ENCODE measurements at regions not wholly inside any gene's neighbourhood (a gene's known extent, or its start where the extent isn't known, plus 50 kb on each side); places are given as distances from the start of the nearest gene placed in this dataset.

GRCh38 chrX:69279234-69279633 lies 114.0 kb upstream of the PJA1 start:
- no peaks in the 10 kb centered on the region for H3K9me3 ChIP-seq (ENCODE audit: control insufficient read depth in 2 of 2, insufficient read depth in 1 of 2, low read length in 1 of 2)
- peaks cover 0 to 11% of the 10 kb centered on the region in 2 donors for H3K27me3 ChIP-seq (ENCODE audit: control insufficient read depth in 2 of 2, insufficient read depth in 1 of 2, low read length in 1 of 2)
- H3K27ac ChIP-seq (ENCODE audit: low read depth in 1 of 2, low read length in 1 of 2), result no peak overlapping the region
- H3K36me3 ChIP-seq (ENCODE audit: control insufficient read depth in 2 of 2, insufficient read depth in 2 of 2, low read length in 1 of 2), result no peaks in the 10 kb centered on the region
- DNase-seq (ENCODE audit: low read depth in 6 of 9, low spot score in 9 of 9), result no peak
- H3K4me1 ChIP-seq (ENCODE audit: control insufficient read depth in 2 of 2, insufficient read depth in 2 of 2, low read length in 2 of 2), result no peaks in the 10 kb centered on the region
- WGBS, result 92% methylated on average over 3 of the region's 3 CpGs
- H3K4me3 ChIP-seq (ENCODE audit: low read length in 2 of 2), result no peak overlapping the region

GRCh38 chrX:69278031-69278687 lies 112.9 kb upstream of the PJA1 start:
- H3K27me3 ChIP-seq (ENCODE audit: control insufficient read depth in 2 of 2, insufficient read depth in 1 of 2, low read length in 1 of 2), result peaks cover 0 to 7% of the 10 kb centered on the region in 2 donors
- H3K36me3 ChIP-seq (ENCODE audit: control insufficient read depth in 2 of 2, insufficient read depth in 2 of 2, low read length in 1 of 2), result no peaks in the 10 kb centered on the region
- 65% methylated on average over 16 of the region's 16 CpGs for WGBS
- H3K4me3 ChIP-seq (ENCODE audit: low read length in 2 of 2), result no peak overlapping the region
- no peak for DNase-seq (ENCODE audit: low read depth in 6 of 9, low spot score in 9 of 9)
- no peak overlapping the region for H3K27ac ChIP-seq (ENCODE audit: low read depth in 1 of 2, low read length in 1 of 2)
- H3K9me3 ChIP-seq (ENCODE audit: control insufficient read depth in 2 of 2, insufficient read depth in 1 of 2, low read length in 1 of 2), result no peaks in the 10 kb centered on the region
- H3K4me1 ChIP-seq (ENCODE audit: control insufficient read depth in 2 of 2, insufficient read depth in 2 of 2, low read length in 2 of 2), result no peaks in the 10 kb centered on the region

- no peak overlapping the region for H3K27ac ChIP-seq (ENCODE audit: low read depth in 1 of 2, low read length in 1 of 2)
- no peaks in the 10 kb centered on the region for H3K9me3 ChIP-seq (ENCODE audit: control insufficient read depth in 2 of 2, insufficient read depth in 1 of 2, low read length in 1 of 2)
- H3K36me3 ChIP-seq (ENCODE audit: control insufficient read depth in 2 of 2, insufficient read depth in 2 of 2, low read length in 1 of 2), result no peaks in the 10 kb centered on the region
- DNase-seq (ENCODE audit: low read depth in 6 of 9, low spot score in 9 of 9), result no peak
- H3K4me3 ChIP-seq (ENCODE audit: low read length in 2 of 2), result no peak overlapping the region
- WGBS, result 95% methylated on average over 9 of the region's 9 CpGs
- H3K4me1 ChIP-seq (ENCODE audit: control insufficient read depth in 2 of 2, insufficient read depth in 2 of 2, low read length in 2 of 2), result no peaks in the 10 kb centered on the region
- peaks cover 0 to 7% of the 10 kb centered on the region in 2 donors for H3K27me3 ChIP-seq (ENCODE audit: control insufficient read depth in 2 of 2, insufficient read depth in 1 of 2, low read length in 1 of 2)
These were observed 112.2 kb upstream of the PJA1 start for GRCh38 chrX:69277369-69277990.

GRCh38 chrX:69268611-69269010 lies 103.4 kb upstream of the PJA1 start:
- Histone ChIP-seq H3K4me3 (ENCODE audit: low read length in 2 of 2) (no peak overlapping the region), H3K27me3 (ENCODE audit: control insufficient read depth in 2 of 2, insufficient read depth in 1 of 2, low read length in 1 of 2) (peaks cover 0 to 18% of the 10 kb centered on the region in 2 donors), H3K9me3 (ENCODE audit: control insufficient read depth in 2 of 2, insufficient read depth in 1 of 2, low read length in 1 of 2) (no peaks in the 10 kb centered on the region), H3K36me3 (ENCODE audit: control insufficient read depth in 2 of 2, insufficient read depth in 2 of 2, low read length in 1 of 2) (no peaks in the 10 kb centered on the region), H3K27ac (ENCODE audit: low read depth in 1 of 2, low read length in 1 of 2) (no peak overlapping the region), H3K4me1 (ENCODE audit: control insufficient read depth in 2 of 2, insufficient read depth in 2 of 2, low read length in 2 of 2) (no peaks in the 10 kb centered on the region)
- 43% methylated on average over 1 of the region's 1 CpG for WGBS
- no peak for DNase-seq (ENCODE audit: low read depth in 6 of 9, low spot score in 9 of 9)

GRCh38 chrX:69264158-69264581 lies 98.9 kb upstream of the PJA1 start:
- WGBS, result 24% methylated on average over 13 of the region's 13 CpGs
- no peak for DNase-seq (ENCODE audit: low read depth in 6 of 9, low spot score in 9 of 9)

GRCh38 chrX:69263251-69263820 lies 98.1 kb upstream of the PJA1 start:
- 89% methylated on average over 3 of the region's 3 CpGs for WGBS

More at GRCh38 chrX:69264158-69264581, 98.9 kb upstream of the PJA1 start:
- Histone ChIP-seq H3K4me3 (ENCODE audit: low read length in 2 of 2) (no peak overlapping the region), H3K27me3 (ENCODE audit: control insufficient read depth in 2 of 2, insufficient read depth in 1 of 2, low read length in 1 of 2) (peaks cover 0 to 33% of the 10 kb centered on the region in 2 donors), H3K36me3 (ENCODE audit: control insufficient read depth in 2 of 2, insufficient read depth in 2 of 2, low read length in 1 of 2) (no peaks in the 10 kb centered on the region), H3K9me3 (ENCODE audit: control insufficient read depth in 2 of 2, insufficient read depth in 1 of 2, low read length in 1 of 2) (no peaks in the 10 kb centered on the region), H3K27ac (ENCODE audit: low read depth in 1 of 2, low read length in 1 of 2) (no peak overlapping the region), H3K4me1 (ENCODE audit: control insufficient read depth in 2 of 2, insufficient read depth in 2 of 2, low read length in 2 of 2) (no peaks in the 10 kb centered on the region)

GRCh38 chrX:69262036-69262936 lies 97.0 kb upstream of the PJA1 start:
- no peaks in the 10 kb centered on the region for H3K4me1 ChIP-seq (ENCODE audit: control insufficient read depth in 2 of 2, insufficient read depth in 2 of 2, low read length in 2 of 2)
- no peaks in the 10 kb centered on the region for H3K9me3 ChIP-seq (ENCODE audit: control insufficient read depth in 2 of 2, insufficient read depth in 1 of 2, low read length in 1 of 2)
- DNase-seq (ENCODE audit: low read depth in 6 of 9, low spot score in 9 of 9), result no peak
- H3K27me3 ChIP-seq (ENCODE audit: control insufficient read depth in 2 of 2, insufficient read depth in 1 of 2, low read length in 1 of 2), result peaks cover 0 to 33% of the 10 kb centered on the region in 2 donors
- no peak overlapping the region for H3K27ac ChIP-seq (ENCODE audit: low read depth in 1 of 2, low read length in 1 of 2)
- H3K4me3 ChIP-seq (ENCODE audit: low read length in 2 of 2), result no peak overlapping the region
- H3K36me3 ChIP-seq (ENCODE audit: control insufficient read depth in 2 of 2, insufficient read depth in 2 of 2, low read length in 1 of 2), result no peaks in the 10 kb centered on the region
- 90% methylated on average over 12 of the region's 12 CpGs for WGBS

More at GRCh38 chrX:69263251-69263820, 98.1 kb upstream of the PJA1 start:
- H3K27ac ChIP-seq (ENCODE audit: low read depth in 1 of 2, low read length in 1 of 2), result no peak overlapping the region
- no peak overlapping the region for H3K4me3 ChIP-seq (ENCODE audit: low read length in 2 of 2)
- H3K36me3 ChIP-seq (ENCODE audit: control insufficient read depth in 2 of 2, insufficient read depth in 2 of 2, low read length in 1 of 2), result no peaks in the 10 kb centered on the region
- H3K9me3 ChIP-seq (ENCODE audit: control insufficient read depth in 2 of 2, insufficient read depth in 1 of 2, low read length in 1 of 2), result no peaks in the 10 kb centered on the region
- H3K4me1 ChIP-seq (ENCODE audit: control insufficient read depth in 2 of 2, insufficient read depth in 2 of 2, low read length in 2 of 2), result no peaks in the 10 kb centered on the region
- no peak for DNase-seq (ENCODE audit: low read depth in 6 of 9, low spot score in 9 of 9)
- H3K27me3 ChIP-seq (ENCODE audit: control insufficient read depth in 2 of 2, insufficient read depth in 1 of 2, low read length in 1 of 2), result peaks cover 0 to 33% of the 10 kb centered on the region in 2 donors

- H3K27ac ChIP-seq (ENCODE audit: low read depth in 1 of 2, low read length in 1 of 2), result no peak overlapping the region
- WGBS, result 91% methylated on average over 2 of the region's 2 CpGs
These were observed 94.9 kb upstream of the PJA1 start for GRCh38 chrX:69260169-69260568.

More at GRCh38 chrX:69260169-69260568, 94.9 kb upstream of the PJA1 start:
- Histone ChIP-seq H3K4me1 (ENCODE audit: control insufficient read depth in 2 of 2, insufficient read depth in 2 of 2, low read length in 2 of 2) (no peaks in the 10 kb centered on the region), H3K9me3 (ENCODE audit: control insufficient read depth in 2 of 2, insufficient read depth in 1 of 2, low read length in 1 of 2) (no peaks in the 10 kb centered on the region), H3K36me3 (ENCODE audit: control insufficient read depth in 2 of 2, insufficient read depth in 2 of 2, low read length in 1 of 2) (no peaks in the 10 kb centered on the region), H3K27me3 (ENCODE audit: control insufficient read depth in 2 of 2, insufficient read depth in 1 of 2, low read length in 1 of 2) (peaks cover 0 to 27% of the 10 kb centered on the region in 2 donors), H3K4me3 (ENCODE audit: low read length in 2 of 2) (no peak overlapping the region)
- DNase-seq (ENCODE audit: low read depth in 6 of 9, low spot score in 9 of 9), result no peak

Measured in thymus (tissue), 11 donors.